ENCODE measurements at regions not wholly inside any gene's neighbourhood (a gene's known extent, or its start where the extent isn't known, plus 50 kb on each side); places are given as distances from the start of the nearest gene placed in this dataset.

GRCh38 chr7:142308326-142308725 lies 50.5 kb upstream of the PRSS58 start:
- TF ChIP-seq SUZ12 (IDR thresholded peaks at IDR 0.05; ENCODE audit: extremely low read depth, insufficient read depth, insufficient read length), result no peak
- no peak for TF ChIP-seq YY1 (IDR thresholded peaks at IDR 0.05; ENCODE audit: insufficient read depth, insufficient read length)
- no peak for TF ChIP-seq ZNF274 (IDR thresholded peaks at IDR 0.05; ENCODE audit: low read depth, low read length)
